AG04449 (cell line): ENCODE measurements at regions not wholly inside any gene's neighbourhood (a gene's known extent, or its start where the extent isn't known, plus 50 kb on each side); places are given as distances from the start of the nearest gene placed in this dataset.
"Not testable (repeated sequence)": the region's sequence is repeated elsewhere in the genome, so short reads cannot be mapped to it uniquely, and the experiment has no call there.

ENCODE experiments used
- CTCF ChIA-PET: fragments of 350-600 bp; formaldehyde crosslinking; extraction: SDS; loops from one replicate; lab custom pipeline; 2021; ENCODE audit warnings: antibody characterized with exemption; lab: Yijun Ruan, JAX
- POLR2A ChIA-PET: fragments of 400-600, 350-600 bp; formaldehyde crosslinking; extraction: SDS; loops from one replicate; lab custom pipeline; 2020; ENCODE audit warnings: antibody characterized with exemption, inconsistent platforms; lab: Yijun Ruan, JAX
- DNase-seq: peaks from one replicate; pipeline ENCODE4 v3.0.0-alpha.2; 2010; ENCODE audit warnings: low read depth, low spot score
- H3K4me3 ChIP-seq: 2 replicates; pipeline ENCODE4 v1.5.1; 2011; ENCODE audit warnings: low read depth, mild to moderate bottlenecking, control low read depth, low read length
- TF ChIP-seq, protein P1 (sequence below): IDR thresholded peaks from one replicate; pipeline ENCODE4 v1.5.1; 2011; ENCODE audit warnings: mild to moderate bottlenecking, moderate library complexity, low read length, control low read depth, inconsistent platforms; ENCODE audit not compliant: insufficient read depth; ENCODE audit errors: missing control alignments

GRCh38 chr4:130035391-130035790, 939.4 kb downstream of the C4orf33 start:
- ChIA-PET CTCF (no interaction called here), POLR2A (no interaction called here)
- DNase-seq: no peak
- TF ChIP-seq, protein P1, sequence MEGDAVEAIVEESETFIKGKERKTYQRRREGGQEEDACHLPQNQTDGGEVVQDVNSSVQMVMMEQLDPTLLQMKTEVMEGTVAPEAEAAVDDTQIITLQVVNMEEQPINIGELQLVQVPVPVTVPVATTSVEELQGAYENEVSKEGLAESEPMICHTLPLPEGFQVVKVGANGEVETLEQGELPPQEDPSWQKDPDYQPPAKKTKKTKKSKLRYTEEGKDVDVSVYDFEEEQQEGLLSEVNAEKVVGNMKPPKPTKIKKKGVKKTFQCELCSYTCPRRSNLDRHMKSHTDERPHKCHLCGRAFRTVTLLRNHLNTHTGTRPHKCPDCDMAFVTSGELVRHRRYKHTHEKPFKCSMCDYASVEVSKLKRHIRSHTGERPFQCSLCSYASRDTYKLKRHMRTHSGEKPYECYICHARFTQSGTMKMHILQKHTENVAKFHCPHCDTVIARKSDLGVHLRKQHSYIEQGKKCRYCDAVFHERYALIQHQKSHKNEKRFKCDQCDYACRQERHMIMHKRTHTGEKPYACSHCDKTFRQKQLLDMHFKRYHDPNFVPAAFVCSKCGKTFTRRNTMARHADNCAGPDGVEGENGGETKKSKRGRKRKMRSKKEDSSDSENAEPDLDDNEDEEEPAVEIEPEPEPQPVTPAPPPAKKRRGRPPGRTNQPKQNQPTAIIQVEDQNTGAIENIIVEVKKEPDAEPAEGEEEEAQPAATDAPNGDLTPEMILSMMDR: no peak
- no peak overlapping the region for H3K4me3 ChIP-seq

DNA sequence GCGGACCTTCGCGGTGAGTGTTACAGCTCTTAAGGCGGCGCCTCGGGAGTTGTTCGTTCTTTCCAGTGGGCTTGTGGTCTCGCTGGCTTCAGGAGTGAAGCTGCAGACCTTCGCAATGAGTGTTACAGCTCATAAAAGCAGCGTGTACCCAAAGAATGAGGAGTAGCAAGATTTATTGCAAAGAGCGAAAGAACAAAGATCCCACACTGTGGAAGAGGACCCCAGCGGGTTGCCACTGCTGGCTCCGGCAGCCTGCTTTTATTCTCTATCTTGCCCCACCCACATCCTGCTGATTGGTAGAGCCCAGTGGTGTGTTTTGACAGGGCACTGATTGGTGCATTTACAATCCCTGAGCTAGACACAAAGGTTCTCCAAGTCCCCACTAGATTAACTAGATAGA, 941.9 kb downstream of the C4orf33 start:
- H3K4me3 ChIP-seq, DNase-seq, CTCF ChIA-PET, POLR2A ChIA-PET: not testable (repeated sequence)

DNA sequence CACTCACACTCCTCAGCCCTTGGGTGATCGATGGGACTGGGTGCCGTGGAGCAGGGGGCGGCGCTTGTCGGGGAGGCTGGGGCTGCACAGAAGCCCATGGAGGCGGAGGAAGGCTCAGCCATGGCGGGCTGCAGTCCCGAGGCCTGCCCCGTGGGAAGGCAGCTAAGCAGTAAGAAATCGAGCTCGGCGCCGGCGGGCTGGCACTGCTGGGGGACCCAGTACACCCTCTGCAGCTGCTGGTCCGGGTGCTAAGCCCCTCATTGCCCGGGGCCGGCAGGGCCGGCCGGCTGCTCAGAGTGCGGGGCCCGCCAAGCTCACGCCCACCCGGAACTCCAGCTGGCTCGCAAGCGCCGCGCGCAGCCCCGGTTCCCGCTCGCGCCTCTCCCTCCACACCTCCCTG, 942.6 kb downstream of the C4orf33 start:
- H3K4me3 ChIP-seq, CTCF ChIA-PET, DNase-seq, POLR2A ChIA-PET: not testable (repeated sequence)

- DNase-seq: no peak
- ChIA-PET CTCF (no interaction called here), POLR2A (no interaction called here)
- H3K4me3 ChIP-seq: no peak overlapping the region
- TF ChIP-seq, protein P1: no peak
Measured at GRCh38 chr4:130043732-130044160, 947.8 kb downstream of the C4orf33 start.

GRCh38 chr4:130044788-130045531, 949.0 kb downstream of the C4orf33 start:
- no peak for DNase-seq
- H3K4me3 ChIP-seq: no peak overlapping the region
- ChIA-PET POLR2A (no interaction called here), CTCF (no interaction called here)
- TF ChIP-seq, protein P1: no peak

- no peak overlapping the region for H3K4me3 ChIP-seq
- ChIA-PET CTCF (no interaction called here), POLR2A (no interaction called here)
- no peak for DNase-seq
- TF ChIP-seq, protein P1: no peak
Measured at GRCh38 chr4:130053723-130054122, 957.8 kb downstream of the C4orf33 start.

DNA sequence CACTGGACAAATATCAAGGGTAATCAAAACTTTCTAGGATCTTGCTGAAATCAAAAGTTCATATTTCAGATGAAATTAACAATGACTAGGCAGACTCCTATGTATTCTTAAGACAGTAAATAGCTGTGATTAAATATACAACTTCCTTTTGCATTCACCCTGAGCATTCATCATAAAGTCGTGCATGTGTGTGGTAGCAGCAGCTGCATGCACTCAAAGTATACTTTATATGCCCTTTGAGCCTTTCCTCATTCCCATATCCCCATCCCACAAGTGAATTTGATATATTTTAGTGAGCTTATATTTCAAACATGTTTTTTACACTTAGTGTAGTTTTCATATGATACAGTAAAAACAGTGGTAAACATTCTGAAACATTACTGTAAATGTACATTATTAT, 959.0 kb downstream of the C4orf33 start:
- no peak overlapping the region for H3K4me3 ChIP-seq
- DNase-seq: no peak
- ChIA-PET CTCF (no interaction called here), POLR2A (no interaction called here)
- TF ChIP-seq, protein P1: no peak
